NCI-H1092 treated with DMSO at 0.1 percent for 48 hours (cell line): ENCODE measurements at regions not wholly inside any gene's neighbourhood (a gene's known extent, or its start where the extent isn't known, plus 50 kb on each side); places are given as distances from the start of the nearest gene placed in this dataset.
"Not testable (repeated sequence)": the region's sequence is repeated elsewhere in the genome, so short reads cannot be mapped to it uniquely, and the experiment has no call there.

Experiments used
- DNase-seq: peaks from one replicate; lab custom pipeline; 2025; lab: John Stamatoyannopoulos, UW

- DNase-seq = no peak
Measured at GRCh38 chr7:35909870-35910357, 109.1 kb downstream of the SEPTIN7 start.

- DNase-seq = not testable (repeated sequence)
Measured at GRCh38 chr7:35910621-35911020, 109.8 kb downstream of the SEPTIN7 start.

DNA sequence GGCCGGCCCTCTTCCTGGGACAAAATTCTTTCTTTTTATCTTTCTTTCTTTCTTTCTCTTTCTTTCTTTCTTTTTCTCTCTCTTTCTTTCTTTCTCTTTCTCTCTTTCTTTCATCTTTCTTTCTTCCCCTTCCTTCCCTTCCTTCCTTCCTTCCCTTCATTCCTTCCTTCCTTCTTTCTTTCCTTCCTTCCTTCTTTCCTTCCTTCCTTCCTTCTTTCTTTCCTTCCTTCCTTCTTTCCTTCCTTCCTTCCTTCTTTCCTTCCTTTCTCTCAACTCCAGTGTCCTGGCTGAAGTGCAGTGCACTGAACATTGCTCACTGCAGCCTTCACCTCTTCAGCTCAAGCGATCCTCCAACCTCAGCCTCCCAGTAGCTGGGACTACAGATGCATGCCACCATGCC is 112.5 kb downstream of the SEPTIN7 start:
- not testable (repeated sequence) for DNase-seq

DNA sequence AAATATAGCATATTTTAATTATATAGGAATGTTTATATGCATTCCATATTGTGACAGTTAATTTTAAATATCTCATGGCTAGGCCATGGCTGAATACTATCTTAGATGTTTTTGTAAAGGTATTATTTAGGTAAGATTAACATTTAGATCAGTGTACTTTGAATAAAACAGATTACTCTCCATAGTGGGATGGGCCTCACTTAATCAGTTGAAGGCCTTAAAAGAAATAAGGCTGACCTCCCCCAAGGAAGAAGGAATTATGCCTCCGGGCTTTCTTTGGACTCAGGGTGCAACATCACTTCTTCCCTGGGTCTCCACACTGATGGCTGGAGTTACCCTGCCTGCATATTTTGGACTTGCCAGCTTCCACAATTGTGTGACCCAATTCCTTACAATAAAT is 113.4 kb downstream of the SEPTIN7 start:
- DNase-seq = not testable (repeated sequence)

DNA sequence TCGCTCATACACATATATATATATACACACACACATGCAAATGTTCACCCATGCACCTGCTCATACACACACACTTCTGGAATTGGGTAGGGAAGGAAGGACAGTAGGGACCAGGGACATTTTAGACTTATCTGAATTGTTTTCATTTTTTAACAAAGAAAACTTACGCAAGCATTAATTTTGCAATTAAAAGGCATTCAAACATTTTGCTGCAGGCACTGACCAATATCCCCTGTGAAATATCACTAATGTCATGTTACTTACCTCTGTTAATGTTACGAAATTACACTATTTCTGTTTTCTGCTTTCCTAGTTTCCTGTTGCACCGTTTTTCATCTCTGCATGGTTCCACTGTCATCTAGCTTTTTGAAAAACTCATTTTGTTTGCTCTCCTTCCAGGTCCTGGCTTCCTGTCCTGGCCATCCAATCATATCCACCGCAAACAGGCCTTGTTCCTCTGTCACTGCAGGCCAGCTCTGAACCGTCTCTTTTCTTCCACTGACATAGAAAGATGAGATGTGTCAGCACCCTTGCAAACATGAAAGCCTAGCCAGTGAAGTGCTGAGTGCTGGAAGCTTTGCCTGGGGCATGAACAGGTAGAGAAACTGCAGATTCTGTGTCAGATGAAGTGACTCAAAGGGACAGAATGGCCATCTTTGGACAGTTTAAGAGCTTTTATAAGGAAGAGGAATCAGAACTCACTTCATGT is 114.5 kb downstream of the SEPTIN7 start:
- DNase-seq = not testable (repeated sequence)

GRCh38 chr7:35918217-35918616 is 117.4 kb downstream of the SEPTIN7 start:
- not testable (repeated sequence) for DNase-seq

DNA sequence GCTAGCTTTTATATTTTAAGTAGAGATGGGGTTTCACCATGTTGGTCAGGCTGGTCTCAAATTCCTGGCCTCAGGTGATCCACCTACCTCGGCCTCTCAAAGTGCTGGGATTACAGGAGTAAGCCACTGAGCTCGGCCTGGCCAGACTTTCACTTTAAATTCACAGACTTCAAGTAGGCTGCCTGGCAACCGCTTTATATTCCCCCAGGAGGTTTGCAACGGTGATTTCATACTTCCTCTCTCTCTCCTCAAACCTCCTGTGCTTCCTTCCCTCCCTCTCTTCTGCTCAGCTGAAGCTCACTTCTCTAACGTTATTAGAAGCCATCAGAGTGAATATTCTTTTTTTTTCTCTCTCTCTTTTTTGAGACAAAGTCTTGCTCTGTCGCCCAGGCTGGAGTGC is 118.8 kb downstream of the SEPTIN7 start:
- DNase-seq = not testable (repeated sequence)

DNA sequence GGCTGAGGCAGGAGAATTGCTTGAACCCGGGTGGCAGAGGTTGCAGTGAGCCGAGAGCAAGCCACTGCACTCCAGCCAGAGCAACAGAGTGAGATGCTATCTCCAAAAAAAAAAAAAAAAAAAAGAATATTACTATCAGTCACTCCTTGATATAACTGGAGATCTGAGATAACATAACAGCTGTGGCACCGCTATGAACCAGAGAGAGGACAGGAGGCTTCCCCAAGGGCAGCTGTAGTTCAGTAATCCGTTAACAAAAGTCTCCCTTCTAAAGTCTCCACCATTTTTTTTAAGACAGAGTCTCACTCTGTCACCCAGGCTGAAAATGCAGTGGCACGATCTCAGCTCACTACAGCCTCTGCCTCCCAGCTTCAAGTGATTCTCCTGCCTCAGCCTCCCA is 120.5 kb downstream of the SEPTIN7 start:
- not testable (repeated sequence) for DNase-seq

- not testable (repeated sequence) for DNase-seq
Measured at GRCh38 chr7:35924668-35925067, 123.8 kb downstream of the SEPTIN7 start.

GRCh38 chr7:35926966-35927365 is 126.1 kb downstream of the SEPTIN7 start:
- not testable (repeated sequence) for DNase-seq

DNA sequence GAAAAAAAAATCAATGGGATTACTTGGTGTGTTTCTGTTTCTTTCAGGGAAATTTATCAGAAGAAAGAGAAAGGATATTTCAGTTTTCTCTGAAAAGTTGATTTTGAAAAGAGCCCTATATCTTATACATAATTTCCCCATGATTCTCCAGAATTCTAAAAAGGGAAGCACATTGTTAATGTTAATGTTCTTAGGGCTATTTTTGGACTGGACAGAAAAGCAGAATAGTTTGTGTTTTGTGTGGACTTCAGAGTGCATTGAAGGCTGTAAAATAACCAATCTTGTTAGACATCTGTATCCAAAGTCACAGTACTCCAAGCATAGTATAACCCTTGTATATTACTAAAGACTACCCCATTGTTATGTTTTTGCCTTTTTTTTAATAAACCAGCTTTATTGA is 130.3 kb downstream of the SEPTIN7 start:
- not testable (repeated sequence) for DNase-seq

DNA sequence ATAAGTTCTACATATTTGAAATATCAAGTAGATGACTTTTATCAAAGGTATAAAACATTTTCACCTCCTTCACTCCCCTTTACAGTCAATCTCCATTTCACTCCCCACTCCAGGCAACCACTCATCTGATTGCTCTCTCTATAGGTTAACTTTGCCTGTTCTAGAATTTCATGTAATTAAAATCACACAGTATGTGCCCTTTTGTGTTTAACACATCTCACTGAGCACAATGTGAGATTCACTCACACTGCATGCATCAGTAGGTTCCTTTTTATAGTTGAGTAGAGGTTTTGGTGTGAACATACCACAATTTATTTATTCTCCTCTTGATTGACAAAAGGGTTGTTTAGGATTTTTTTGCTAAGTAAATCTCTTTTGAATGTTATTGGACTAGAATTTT is 130.7 kb downstream of the SEPTIN7 start:
- DNase-seq = not testable (repeated sequence)

GRCh38 chr7:35940695-35941094 is 139.8 kb downstream of the SEPTIN7 start:
- DNase-seq = not testable (repeated sequence)

DNA sequence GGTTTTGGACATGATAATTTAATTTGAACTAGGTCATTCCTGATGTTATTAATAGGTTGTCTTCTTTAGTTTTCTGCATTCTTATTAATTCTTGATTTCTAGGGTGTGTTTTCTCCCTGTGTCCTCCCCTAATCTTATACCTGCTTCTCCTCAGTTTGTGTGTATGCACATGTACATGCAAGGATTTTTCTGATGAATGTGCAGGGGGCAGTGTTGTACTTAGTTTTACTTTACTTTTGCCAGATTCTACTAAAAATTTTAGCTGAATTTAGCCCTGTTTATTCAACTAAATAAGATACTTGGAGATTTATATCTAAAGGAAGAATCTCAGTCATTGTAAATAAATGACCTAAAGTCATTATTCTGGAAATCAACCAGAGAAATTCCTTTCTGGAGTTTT is 144.8 kb downstream of the SEPTIN7 start:
- DNase-seq = not testable (repeated sequence)

GRCh38 chr7:35955735-35956134 is 154.9 kb downstream of the SEPTIN7 start:
- peak; percentile 35 for DNase-seq

DNA sequence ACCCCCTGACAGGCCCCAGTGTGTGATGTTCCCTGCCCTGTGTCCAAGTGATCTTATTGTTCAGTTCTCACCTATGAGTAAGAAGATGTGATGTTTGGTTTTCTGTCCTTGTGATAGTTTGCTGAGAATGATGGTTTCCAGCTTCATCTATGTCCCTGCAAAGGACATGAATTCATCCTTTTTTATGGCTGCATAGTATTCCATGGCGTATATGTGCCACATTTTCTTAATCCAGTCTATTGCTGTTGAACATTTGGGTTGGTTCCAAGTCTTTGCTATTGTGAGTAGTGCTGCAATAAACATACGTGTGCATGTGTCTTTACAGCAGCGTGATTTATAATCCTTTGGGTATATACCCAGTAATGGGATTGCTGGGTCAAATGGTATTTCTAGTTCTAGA is 156.1 kb downstream of the SEPTIN7 start:
- not testable (repeated sequence) for DNase-seq

DNA sequence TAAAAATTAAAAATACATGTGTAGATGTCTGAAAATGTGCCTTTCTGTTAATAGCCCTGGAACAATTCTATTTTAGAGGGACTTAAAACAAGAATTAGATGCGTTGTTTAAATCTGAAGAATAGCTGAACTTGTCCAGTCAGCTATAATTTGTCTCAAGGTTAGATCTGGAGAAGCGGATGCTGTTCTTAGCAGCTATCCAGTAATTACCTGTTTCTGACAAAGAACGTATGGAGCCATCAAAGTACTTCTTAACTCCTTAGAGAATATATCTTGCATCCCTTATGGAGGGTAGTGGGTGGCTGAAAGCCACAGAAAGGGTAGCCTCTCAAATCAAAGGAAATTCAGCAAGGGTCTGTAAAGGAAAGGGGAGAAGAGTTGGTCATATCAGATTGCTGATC is 160.4 kb downstream of the SEPTIN7 start:
- not testable (repeated sequence) for DNase-seq

GRCh38 chr7:35962607-35963006 is 161.8 kb downstream of the SEPTIN7 start:
- not testable (repeated sequence) for DNase-seq

DNA sequence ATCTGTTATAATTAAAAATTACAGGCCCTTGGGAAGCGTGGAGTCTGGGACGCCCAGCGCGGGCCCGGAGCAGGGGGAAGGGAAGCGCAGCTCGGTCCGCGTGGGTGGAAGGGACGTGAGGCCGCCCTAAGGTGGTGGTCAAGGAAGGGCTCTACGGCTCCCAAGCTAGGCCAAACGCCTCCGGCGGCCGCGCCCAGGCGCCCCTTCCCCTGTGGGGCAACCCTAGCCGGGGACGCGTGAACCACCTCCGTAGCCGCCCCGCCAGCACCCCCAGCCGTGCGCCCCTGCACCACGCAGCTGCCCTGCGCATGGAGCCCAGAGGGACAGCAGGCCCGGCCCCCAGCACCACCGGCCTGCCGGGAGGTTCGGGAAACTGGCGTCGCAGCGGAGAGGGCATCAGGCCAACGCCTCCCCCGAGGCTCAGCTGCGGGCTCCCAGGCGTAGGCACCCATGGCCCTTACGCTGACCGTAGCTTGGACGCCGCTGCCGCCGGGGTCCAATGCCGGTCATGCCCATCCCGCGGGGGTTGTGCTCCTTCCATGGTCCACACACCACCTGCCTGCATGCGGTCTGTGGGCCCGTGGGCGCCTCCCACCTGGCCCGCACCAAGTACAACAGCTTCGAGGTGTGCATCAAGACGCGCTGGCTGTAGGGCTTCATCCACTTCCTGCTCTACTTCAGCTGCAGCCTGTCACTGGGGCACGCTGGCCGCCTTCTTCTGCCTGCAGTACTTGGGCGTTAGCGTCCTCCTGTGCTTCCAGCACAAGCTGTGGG is 166.7 kb downstream of the SEPTIN7 start:
- DNase-seq = no peak

DNA sequence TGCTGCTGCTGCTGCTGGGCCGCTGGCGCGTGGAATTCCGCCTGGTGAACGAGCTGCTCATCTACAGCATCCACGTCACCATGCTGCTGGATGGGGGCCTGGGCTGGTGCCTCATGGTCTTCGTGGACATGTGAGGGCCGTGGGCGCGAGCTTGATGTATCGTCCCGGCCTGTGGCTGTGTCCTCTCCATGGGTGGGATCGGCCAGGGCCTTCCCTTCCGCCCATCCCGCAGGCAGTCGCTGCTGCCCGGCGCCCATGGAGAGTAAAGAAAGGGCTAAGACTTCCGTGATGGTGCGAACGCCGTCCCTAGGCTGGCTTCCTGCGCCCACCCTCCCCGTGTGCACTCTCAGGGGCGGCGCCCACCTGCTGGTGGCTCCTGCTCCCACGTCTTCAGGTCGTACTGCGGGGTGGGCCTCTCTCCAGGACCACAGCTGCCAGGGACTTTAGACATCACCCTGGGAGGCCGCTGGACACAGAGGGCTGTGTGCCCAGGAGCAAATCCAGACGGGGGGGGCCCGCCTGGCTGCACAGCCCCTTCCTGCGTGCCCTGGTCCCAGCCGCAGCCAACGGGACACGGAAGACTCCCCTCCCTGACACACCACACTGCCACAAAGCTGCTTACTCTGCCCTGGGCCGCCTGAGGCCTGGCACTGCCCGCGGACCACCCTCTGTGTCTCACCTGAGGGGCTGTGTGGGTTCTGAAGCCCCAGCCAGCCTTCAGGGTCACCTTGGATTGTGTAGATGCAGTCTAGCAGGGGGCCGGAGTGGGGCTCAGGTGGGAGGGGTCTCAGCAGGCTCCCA is 167.5 kb downstream of the SEPTIN7 start:
- DNase-seq = no peak

GRCh38 chr7:35969066-35969465 is 168.2 kb downstream of the SEPTIN7 start:
- no peak for DNase-seq

DNA sequence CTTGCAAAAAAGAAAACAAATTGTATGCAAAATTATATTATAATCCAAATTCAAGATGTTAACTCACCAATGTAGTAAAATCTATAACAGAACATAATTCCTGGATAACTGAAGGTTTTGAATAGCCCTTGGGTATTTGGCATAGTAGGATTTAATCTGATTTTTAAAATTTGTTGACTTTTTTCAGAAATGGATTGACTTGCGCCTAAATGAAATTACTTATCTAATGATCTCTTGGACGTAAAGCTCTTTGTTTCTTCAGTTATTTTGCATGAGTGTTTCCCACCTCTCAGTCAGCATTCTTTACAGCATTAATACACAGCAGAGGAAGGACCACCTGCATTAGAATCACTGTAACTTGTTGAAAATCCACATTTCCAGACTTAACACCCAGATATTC is 169.6 kb downstream of the SEPTIN7 start:
- DNase-seq = no peak
